ENCODE measurements at regions not wholly inside any gene's neighbourhood (a gene's known extent, or its start where the extent isn't known, plus 50 kb on each side); places are given as distances from the start of the nearest gene placed in this dataset.

GRCh38 chr12:125461831-125462230, 396.6 kb downstream of the AACS start:
- FAIRE-seq: no peak
- TF ChIP-seq, protein P1, sequence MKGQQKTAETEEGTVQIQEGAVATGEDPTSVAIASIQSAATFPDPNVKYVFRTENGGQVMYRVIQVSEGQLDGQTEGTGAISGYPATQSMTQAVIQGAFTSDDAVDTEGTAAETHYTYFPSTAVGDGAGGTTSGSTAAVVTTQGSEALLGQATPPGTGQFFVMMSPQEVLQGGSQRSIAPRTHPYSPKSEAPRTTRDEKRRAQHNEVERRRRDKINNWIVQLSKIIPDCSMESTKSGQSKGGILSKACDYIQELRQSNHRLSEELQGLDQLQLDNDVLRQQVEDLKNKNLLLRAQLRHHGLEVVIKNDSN (IDR thresholded peaks at IDR 0.05; ENCODE audit: borderline replicate concordance, extremely low read length, insufficient read depth, low read depth, low read length): peak; percentile 4
- no peak for TF ChIP-seq MEF2A (IDR thresholded peaks at IDR 0.05; ENCODE audit: insufficient read depth, low read depth, low read length)
- TF ChIP-seq MYB (IDR thresholded peaks at IDR 0.05; ENCODE audit: borderline replicate concordance, low read depth, low read length): no peak
- Histone ChIP-seq H3K79me2 (ENCODE audit: control insufficient read depth, insufficient read depth, low read length) (no peaks in the 10 kb centered on the region), H4K20me1 (ENCODE audit: control insufficient read depth, insufficient read depth) (no peaks in the 10 kb centered on the region), H3K4me1 (ENCODE audit: control insufficient read depth, insufficient read depth, low read length) (no peaks in the 10 kb centered on the region), H3K4me3 (no peak overlapping the region), H3K27ac (ENCODE audit: control insufficient read depth, insufficient read depth) (no peak overlapping the region), H3K9me3 (replicated peaks; ENCODE audit: control insufficient read depth, insufficient read depth, low read length) (no peaks in the 10 kb centered on the region; the same call in 1 of the 3 replicates), H3K9ac (ENCODE audit: control insufficient read depth, insufficient read depth, low read length) (no peak overlapping the region), H3K27me3 (replicated peaks in 1 of 2; ENCODE audit: control insufficient read depth in 2 of 2, insufficient read depth in 2 of 2, low read length in 1 of 2) (no peaks in the 10 kb centered on the region), H3K36me3 (ENCODE audit: control insufficient read depth in 2 of 2, insufficient read depth in 2 of 2, low read length in 1 of 2) (no peaks in the 10 kb centered on the region), H3K4me2 (ENCODE audit: control insufficient read depth, insufficient read depth) (no peak overlapping the region), H2AFZ (ENCODE audit: control insufficient read depth, low read depth, low read length) (no peak overlapping the region)
- WGBS (ENCODE audit: insufficient coverage, insufficient replicate concordance, low lambda C conversion rate, missing lambda C conversion rate): 28% methylated on average over 5 of the region's 5 CpGs
- BruUV-seq (replicated peaks): no TSS peak
- DNase-seq (ENCODE audit: low read depth, low spot score): no peak
- in situ Hi-C loops (cut with MboI) (no loop called here), intact Hi-C loops (cut with micrococcal nuclease; ENCODE audit: unreplicated experiment) (no loop called here)
- ChIA-PET SMC1A (ENCODE audit: uncharacterized antibody, unreplicated experiment) (interaction anchor here (1.2 to 1.4 kb wide), 2 partner anchors 9 kb away, joined by 3 read pairs; no protein-coding TSS in a partner anchor), POLR2A (no interaction called here), RAD21 (ENCODE audit: unreplicated experiment) (no interaction called here), CTCF (no interaction called here)
- ATAC-seq: no peak

- Histone ChIP-seq H3K4me1 (ENCODE audit: control insufficient read depth, insufficient read depth, low read length) (no peaks in the 10 kb centered on the region), H4K20me1 (ENCODE audit: control insufficient read depth, insufficient read depth) (no peaks in the 10 kb centered on the region), H3K36me3 (ENCODE audit: control insufficient read depth in 2 of 2, insufficient read depth in 2 of 2, low read length in 1 of 2) (no peaks in the 10 kb centered on the region), H2AFZ (ENCODE audit: control insufficient read depth, low read depth, low read length) (no peak overlapping the region), H3K9ac (ENCODE audit: control insufficient read depth, insufficient read depth, low read length) (no peak overlapping the region), H3K4me3 (no peak overlapping the region), H3K9me3 (replicated peaks; ENCODE audit: control insufficient read depth, insufficient read depth, low read length) (no peaks in the 10 kb centered on the region; the same call in 1 of the 3 replicates), H3K27ac (ENCODE audit: control insufficient read depth, insufficient read depth) (no peak overlapping the region), H3K79me2 (ENCODE audit: control insufficient read depth, insufficient read depth, low read length) (no peaks in the 10 kb centered on the region), H3K4me2 (ENCODE audit: control insufficient read depth, insufficient read depth) (no peak overlapping the region), H3K27me3 (replicated peaks in 1 of 2; ENCODE audit: control insufficient read depth in 2 of 2, insufficient read depth in 2 of 2, low read length in 1 of 2) (no peaks in the 10 kb centered on the region)
- ChIA-PET RAD21 (ENCODE audit: unreplicated experiment) (interaction anchor here (1.0 kb wide), 1 partner anchor 28 kb away, joined by 3 read pairs; no protein-coding TSS in a partner anchor), CTCF (interaction anchor here (0.8 kb wide), 1 partner anchor 12 kb away, joined by 4 read pairs; no protein-coding TSS in a partner anchor), SMC1A (ENCODE audit: uncharacterized antibody, unreplicated experiment) (interaction anchor here (0.6 to 2.1 kb wide), 3 partner anchors 13 to 28 kb away, joined by 3 to 5 read pairs (median 3); no protein-coding TSS in a partner anchor), POLR2A (interaction anchor here (1.1 kb wide), 1 partner anchor 11 kb away, joined by 5 read pairs; no protein-coding TSS in a partner anchor)
- no peak for DNase-seq (ENCODE audit: low read depth, low spot score)
- FAIRE-seq: no peak
- BruUV-seq (replicated peaks): no TSS peak
- TF ChIP-seq SUPT20H (IDR thresholded peaks at IDR 0.05; ENCODE audit: borderline replicate concordance, control insufficient read depth, low read depth, low read length) (no peak), BMI1 (IDR thresholded peaks at IDR 0.05; ENCODE audit: borderline replicate concordance) (no peak)
- no peak for ATAC-seq
- in situ Hi-C loops (cut with MboI): no loop called here
- intact Hi-C loops (cut with micrococcal nuclease; ENCODE audit: unreplicated experiment): no loop called here
- WGBS (ENCODE audit: insufficient coverage, insufficient replicate concordance, low lambda C conversion rate, missing lambda C conversion rate): 9% methylated on average over 2 of the region's 2 CpGs
These were observed 398.2 kb downstream of the AACS start for GRCh38 chr12:125463386-125463785.
